ENCODE measurements at regions not wholly inside any gene's neighbourhood (a gene's known extent, or its start where the extent isn't known, plus 50 kb on each side); places are given as distances from the start of the nearest gene placed in this dataset.
"Not testable (repeated sequence)": the region's sequence is repeated elsewhere in the genome, so short reads cannot be mapped to it uniquely, and the experiment has no call there.

DNA sequence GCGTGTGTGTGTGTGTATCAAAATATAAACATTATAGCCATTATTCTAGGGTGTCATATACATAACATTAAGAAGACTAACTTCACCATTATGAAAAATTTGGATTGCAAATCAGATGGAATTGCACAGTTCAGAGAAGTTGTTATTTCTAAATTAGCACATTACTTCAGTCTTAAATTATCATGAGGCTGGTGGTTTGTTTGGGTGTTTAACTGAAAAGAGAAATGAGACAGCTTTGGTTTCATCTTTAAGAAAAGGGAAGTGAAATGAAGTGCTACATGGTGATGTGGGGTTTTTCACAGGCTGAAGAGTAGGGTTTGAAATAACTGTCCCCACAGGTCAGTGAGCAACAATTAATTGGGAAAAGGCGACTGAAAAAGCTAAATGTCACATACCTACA lies 161.2 kb upstream of the XIRP2 start:
- DNase-seq = no peak

DNA sequence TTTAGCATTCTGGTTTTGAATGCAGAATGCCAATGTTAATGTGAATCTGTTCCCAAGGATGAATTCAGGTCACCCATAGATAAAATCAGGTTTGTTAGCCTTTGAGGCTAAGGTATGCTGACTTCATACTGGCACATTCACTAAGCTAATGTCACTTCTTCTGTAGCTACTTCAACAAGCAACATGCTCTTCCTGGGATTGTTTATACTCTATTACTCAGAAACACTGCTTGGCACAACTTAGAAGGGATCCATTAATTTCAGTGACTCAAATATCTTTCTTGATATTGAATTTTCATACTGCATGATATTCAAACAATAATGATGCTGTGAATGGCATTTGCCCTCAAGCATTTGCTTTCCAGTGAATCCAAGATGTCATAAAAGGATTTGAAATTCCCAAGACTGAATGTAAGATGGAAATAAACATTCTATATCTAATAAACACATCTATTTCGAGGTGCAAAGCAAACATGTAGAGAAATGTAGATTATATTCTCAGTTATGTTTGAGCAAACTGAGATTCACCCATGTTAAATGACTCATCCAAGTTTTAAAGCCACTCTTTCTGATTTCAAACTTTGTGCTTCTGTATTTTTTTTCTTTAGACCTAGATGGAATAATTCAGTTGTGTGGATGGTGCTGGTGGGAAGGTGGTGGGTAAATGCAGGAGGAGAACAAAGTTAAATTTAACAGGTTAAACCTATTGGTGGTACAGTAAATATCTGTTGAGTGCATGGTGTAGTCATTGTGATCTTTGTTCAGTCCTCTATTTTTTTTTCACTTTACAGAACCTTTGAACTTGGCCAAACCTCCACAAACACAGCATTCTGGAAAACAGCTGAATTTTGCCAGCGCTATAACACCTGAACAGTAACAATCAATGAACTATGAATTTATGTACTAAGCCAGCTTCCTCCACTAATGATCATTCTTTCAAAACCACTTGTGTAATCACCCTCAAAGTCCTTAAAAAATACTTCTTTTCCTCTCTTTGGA lies 162.1 kb upstream of the XIRP2 start:
- DNase-seq = no peak

DNA sequence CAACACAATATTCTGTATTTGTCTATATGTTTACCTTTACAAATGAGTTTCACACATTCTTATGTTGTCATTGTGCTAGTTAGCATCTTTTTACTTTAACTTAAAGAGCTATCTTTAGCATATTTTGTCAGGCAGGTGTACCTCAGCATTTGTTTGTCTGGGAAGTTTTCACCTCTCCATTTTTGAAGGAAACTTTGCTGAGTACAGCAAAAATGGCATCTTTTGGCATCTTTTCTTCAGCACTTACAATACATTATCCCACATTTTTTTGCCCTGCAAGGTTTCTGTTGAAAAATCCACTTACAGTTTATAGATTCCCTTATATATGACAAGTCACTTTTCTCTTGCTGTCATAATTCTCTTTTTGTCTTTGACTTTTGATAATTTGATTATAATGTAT lies 171.3 kb upstream of the XIRP2 start:
- no peak for DNase-seq

DNA sequence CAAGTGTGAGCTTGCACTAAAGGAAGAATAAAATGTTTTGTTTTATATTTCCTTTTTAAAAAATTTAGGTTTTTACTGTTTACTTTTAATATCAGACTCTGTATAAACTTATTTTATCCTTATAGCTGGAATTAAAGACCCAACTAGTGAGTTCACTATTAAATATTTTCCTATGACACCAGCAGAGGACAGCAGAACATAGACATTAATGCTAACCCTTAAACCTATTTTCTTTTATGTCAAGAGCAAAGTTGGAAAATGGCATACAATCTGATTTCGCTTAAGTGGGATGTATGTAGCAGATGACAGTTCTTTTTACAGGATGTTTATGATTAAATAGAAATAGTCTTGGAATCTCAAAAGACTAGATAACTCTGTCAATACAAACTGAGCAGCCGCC lies 188.2 kb upstream of the XIRP2 start:
- DNase-seq = no peak

DNA sequence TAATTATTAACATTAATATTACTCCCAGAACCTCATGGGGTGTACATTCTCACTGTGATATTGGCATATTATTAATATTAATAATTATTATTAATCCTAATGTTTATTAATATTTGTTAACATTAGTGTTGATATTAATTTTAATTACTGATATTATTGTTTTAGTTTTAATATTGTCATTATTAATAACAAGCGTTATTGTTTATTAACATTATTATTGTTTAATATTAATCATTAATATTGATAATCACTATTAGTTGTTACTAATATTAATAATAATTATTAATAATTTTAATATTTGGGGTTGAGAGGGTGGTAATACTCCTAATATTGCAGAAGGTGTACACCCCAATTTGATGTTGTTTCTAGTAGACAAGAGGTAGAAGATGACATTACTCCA lies 193.1 kb upstream of the XIRP2 start:
- DNase-seq = no peak

DNA sequence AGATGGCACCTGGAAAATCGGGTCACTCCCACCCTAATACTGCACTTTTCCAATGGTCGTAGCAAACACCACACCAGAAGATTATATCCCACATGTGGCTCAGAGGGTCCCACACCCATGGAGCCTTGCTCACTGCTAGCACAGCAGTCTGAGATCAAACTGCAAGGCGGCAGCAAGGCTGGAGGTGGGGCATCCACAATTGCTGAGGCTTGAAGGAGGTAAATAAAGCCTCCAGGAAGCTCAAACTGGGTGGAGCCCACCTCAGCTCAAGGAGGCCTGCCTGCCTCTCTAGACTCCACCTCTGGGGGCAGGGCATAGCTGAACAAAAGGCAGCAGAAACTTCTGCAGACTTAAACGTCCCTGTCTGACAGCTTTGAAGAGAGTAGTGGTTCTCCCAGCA lies 192.0 kb upstream of the SCN7A start:
- not testable (repeated sequence) for DNase-seq

DNA sequence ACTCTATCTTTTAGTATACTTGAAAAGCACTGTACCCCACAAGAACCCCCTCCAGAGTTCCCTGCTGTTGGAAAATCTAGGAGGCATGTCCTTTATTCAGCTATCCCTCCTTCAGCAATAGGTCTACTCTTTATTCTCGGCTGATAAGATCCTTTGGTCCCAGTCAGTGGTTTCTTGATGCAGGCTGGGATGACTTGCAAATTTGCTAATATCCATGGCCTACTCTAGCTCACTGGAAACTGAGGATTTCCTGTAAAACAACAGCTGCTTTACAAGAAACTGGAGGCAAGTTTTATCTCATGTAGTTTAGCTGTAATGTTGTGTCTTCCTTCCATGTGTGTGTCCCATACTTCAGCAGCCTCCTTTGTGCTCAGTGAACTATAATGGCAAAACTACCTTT lies 183.9 kb upstream of the SCN7A start:
- no peak for DNase-seq

DNA sequence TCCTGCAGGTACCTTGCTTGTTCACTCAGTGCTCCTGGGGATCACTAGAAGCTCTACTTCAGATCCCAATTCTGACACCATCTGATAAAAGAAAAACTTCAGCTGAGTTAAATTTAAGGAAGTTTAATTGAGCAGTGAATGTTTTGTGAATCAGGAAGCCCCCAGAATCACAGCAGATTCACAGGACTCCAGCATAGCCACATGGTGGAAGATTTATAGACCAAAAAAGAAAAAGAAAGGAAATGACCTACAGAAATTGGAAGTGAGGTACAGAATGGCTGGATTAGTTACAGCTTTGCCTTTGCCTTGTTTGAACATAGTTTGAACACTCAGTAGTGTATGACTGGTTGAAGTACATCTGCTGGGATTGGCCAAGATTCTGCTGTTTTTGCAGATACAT lies 182.7 kb upstream of the SCN7A start:
- DNase-seq = no peak

DNA sequence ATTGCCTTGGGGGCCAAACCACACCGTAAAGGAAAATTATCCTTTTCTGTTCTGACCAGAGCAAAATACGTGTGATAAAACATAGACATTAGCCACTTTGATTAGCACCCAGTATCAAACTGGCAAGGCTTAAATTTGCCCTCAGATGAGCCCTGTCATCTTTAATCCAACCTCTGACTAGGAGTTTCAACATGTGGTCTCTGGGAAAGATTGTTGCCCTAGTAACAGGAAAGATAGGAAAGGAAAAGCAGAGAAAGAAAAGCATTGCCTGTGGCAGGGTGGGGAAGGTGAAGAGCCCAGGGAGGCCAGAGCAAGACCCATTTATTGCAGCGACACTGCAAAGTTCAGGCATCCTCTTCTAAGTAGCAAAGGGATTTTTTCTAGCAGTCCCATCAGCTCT lies 181.5 kb upstream of the SCN7A start:
- no peak for DNase-seq

DNA sequence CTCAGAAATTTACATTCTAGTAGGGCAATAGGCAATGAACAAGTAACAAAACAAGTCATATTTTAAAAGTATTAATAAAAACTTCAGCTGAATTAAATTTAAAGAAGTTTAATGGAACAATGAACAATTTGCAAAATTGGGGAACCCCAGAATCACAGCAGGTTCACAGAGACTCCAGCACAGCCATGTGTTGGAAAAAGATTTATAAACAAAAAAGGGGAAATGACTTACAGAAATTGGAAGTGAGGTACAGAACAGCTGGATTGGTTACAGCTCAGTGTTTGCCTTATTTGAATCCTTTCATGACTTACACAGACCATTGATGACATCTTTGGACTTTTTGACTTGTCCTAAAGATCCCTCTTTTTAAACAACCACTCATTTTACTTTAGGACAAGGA lies 179.9 kb upstream of the SCN7A start:
- no peak for DNase-seq

DNA sequence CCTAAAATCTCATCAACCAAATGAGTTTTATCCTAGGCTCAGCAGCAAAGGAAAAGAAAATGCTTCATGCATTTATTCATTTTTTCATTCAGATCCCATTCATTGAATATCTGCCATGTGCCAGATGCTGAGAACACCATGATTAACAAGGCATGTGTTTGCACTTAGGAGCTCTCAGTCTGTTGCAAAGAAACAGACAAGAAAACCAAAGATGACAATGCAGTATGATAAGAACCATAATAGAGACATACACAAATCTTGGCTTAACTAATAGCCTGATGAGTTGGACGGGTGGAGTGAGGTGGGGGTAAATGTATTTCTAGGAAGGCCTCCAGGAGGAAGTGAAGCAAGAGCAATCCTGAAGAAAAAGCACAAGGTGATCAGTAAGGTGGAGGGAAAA lies 177.8 kb upstream of the SCN7A start:
- no peak for DNase-seq

DNA sequence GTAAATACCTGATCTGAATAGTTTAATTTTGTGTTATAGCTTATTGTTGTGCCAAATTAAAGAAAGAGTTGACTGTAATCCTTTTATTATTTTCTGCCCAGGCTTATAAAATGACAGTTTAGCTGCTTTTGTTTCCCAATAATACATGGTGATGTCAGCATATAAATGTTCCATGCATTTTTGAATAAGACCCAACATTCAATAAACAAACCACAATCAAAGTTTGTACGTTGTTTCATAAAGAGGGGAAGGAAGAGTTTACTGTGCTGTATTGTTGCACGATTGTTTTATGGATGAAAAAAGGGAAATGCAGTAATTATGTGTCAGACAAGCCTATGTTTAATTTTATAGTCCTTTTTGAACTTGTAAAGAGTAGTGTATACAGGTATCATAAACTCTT lies 177.2 kb upstream of the SCN7A start:
- DNase-seq = no peak

DNA sequence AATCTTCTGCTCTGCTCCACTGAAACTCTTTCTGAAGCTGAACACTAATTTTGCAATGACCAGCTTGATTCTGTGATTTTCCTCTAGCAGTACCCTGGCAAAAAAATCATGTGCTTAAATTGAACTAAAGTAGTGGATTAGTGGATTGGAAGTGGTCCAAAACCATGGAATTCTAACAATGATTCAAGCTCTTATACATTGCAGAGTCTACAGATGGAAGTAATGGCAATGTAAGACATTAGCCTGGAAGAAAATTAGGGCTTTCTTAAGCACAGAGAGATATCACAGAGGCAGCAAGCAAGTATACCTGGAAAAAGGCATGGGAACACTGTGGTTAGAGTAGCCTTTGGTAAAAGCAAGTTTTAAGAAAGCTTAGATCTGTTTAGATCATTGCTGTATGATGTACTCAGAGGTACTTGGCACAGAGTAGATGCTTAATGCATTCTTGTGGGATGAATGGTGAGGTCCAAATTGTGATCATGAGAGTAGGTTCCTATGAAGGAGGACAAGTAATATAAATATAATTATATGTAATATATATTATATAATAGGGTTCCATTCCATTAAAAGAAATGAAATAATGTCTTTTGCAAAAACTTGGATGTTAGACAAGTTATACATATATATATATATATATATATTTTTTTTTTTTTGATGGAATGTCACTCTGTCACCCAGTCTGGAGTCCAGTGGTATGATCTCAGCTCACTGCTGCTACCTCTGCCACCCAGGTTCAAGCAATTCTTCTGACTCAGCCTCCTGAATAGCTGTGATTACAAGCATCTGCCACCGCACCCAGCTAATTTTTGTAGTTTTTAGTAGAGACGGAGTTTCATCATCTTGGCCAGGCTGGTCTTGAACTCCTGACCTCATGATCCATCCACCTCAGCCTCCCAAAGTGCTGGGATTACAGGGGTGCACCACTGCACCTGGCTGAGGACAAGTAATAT lies 172.2 kb upstream of the SCN7A start:
- DNase-seq = no peak

DNA sequence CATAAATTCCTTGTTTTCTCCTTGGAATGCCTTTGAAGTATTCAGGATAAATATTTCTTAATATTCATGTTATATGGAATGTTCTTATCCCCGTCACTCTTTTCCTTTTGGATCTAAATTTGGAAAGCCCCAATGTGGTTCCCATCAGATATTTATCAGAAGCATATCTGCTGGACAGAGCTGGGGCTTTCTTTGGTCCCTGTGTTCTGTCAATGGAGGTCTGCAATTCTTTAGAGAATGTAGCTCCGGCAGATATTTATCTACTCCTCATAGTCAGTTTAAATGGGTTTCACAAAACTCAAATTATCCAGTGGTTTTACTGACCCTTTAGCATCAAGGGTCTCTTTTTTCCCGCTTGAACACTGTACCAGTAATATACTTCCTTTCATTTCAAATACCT lies 167.8 kb upstream of the SCN7A start:
- no peak for DNase-seq

DNA sequence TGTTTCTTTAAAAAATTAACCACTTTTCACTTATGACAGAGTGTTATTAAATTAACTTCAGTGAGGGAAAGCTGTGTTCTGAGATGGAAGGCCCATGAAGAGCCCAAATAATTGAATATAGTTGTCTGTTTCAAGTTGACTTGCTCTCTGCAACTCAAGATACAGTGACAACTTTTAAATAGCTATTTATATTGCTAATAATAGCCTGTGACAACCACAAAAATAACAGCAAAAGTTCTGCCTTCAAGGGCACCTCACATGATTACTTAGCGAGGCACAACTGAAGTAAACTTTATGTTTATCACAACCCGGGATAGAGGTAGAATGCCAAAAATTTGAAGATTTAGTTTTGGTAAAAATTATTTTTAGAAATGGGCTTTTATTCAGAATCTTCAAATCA lies 167.3 kb upstream of the SCN7A start:
- DNase-seq = no peak

DNA sequence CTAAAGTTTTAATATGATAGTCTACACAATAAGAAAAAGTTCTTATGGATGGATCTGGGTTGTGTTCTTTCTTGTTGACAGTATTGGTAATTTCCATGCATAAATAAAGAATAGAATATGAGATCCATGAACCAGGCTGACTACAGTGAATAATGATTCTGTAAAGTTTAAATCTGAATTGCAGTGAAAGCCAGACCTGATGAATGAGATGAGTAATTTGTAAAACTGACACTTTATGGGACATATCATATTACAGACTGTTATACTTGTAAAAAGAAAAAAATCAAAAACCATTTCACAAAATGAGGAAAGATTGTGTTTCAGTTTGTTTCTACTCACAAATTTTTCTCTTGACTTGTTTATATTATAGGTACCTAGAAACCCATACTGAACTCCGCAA lies 164.9 kb upstream of the SCN7A start:
- no peak for DNase-seq

DNA sequence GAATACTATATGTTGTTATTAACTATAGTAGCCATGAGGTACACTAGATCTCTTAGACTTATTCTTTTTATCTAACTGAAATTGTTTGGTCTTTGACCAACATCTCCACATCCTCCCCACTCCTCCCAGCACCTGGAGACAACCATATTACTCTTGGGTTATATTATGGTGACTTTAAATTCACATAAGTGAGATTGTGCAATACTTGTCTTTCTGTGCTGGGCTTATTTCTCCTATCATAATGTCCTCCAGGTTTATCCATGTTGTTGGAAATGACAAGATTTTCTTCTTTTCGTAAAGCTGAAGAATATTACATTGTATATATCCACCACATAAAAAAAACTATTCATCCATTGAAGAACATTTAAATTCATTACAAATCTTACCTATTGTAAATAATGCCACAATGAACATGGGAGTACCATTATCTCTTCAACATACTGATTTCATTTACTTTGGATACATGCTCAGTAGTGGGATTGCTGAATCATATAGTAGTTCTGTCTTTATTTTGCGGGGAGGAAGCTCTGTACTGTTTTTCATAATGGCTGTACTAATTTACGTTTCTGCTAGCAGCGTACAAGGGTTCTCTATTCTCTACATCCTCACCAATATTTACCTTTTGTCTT lies 159.2 kb upstream of the SCN7A start:
- DNase-seq = peak; percentile 50 to 69

DNA sequence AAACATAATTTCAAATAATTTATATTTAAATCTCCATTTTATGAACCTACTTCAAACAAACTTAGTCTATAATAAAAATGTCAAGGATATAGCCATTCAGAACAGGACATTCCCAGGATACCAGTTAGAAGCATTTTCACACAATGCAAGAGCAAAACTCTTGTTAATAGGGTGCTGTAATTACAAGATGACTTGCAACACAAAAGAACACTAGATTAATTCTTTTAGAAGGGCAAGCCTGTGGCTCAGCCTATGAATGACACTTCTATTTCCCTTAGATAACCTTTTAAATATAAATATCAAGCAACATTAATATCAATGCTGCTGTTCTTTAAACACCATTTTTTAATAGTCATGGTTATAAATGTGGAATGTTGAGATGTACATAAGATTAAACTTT lies 157.9 kb upstream of the SCN7A start:
- no peak for DNase-seq

DNA sequence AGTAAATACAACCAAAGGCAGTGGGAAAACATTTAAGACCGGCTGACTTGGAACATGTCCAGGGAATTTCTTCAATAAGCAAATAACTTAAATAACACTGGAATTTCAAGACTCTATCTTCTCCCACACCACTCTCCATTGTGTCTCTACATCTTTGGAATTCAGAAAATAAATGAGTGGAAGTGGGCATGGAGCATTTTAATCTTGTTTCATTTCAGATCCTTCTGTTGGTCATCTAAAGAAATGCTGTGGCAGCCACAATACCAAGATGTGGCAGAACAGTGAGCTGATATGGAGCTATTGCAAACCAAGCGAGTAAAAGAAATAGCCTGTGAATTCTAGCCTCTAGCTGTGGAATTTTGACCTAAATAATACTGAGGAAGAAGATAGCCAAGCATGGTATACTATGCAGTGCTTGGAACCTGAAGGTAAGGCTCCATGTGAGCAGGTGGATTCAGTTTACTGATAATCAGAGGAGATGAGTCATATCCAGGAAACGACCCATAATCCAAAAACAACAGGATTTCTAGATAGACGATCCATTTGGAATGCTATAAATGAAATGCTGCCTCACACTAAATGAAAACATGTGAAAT lies 157.1 kb upstream of the SCN7A start:
- no peak for DNase-seq

DNA sequence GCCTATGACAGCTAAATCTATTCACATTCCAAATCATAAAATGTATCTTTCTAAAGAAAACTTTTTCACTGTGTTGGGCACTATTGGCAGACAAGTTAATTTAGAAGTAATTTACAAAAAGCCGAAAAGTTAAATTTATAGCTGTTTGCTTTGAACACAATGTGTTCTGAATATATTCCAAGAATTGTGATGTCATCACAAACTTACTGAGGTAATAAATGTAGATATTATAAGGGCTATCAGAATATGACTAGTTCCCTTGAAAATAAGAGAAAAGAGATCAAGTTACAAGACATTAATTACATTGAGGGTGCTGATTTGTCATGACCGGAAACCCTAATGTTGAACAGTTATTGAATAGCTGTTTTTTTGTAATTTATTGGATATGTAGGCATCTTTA lies 153.9 kb upstream of the SCN7A start:
- DNase-seq = no peak

DNA sequence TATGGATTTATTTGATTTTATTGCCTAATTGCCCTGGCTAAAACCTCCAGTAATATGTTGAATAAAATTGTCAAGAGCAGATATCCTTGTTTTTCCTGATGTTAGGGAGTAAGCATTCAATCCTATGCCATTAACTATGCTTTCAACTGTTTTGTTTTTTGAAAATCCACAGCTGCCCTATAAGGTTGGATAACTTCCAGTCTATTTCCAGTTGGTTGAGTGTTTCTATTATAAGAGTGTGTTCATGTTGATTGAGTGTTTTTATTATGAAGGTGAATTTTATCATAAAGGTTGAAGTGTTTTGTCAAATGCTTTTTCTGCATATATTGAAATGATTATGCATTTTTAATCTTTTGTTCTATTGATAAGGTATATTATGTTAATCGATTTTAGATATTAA lies 149.9 kb upstream of the SCN7A start:
- DNase-seq = no peak

DNA sequence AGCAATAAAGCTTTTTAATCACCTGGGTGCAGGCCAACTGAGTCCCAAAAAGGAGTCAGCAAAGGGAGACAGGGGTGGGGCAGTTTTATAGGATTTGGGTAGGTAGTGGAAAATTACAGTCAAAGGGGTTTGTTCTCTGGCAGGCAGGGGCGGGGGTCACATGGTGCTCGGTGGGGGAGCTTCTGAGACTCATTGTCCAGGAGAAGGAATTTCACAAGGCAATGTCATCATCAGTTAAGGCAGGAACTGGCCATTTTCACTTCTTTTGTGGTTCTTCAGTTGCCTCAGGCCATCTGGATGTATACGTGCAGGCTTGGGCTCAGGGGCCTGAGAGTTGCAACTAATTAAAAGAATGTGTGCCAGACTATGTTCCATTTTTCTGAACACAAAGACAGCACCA lies 147.5 kb upstream of the SCN7A start:
- not testable (repeated sequence) for DNase-seq

DNA sequence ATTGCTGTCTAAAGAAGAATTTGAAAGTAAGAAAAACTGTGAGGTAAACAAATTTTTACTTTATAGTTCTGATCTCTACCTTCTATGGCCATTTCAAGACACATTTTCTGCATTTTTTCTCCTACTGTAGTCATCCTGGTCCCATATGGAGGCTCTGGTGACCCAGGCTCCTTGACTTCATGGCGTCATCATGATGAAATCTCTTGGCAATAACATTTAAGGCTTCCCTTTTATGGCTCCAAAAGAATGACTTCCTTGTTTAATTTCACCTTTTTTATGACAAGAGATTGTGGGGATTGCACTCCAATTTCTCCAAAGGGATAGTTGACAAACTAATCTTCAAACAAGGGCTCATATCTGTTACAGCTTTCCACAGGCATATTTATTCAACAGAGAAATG lies 143.0 kb upstream of the SCN7A start:
- no peak for DNase-seq

Measured in NCI-H1930 (cell line).